ENCODE measurements at regions not wholly inside any gene's neighbourhood (a gene's known extent, or its start where the extent isn't known, plus 50 kb on each side); places are given as distances from the start of the nearest gene placed in this dataset.

- no peak overlapping the region for H3K27ac ChIP-seq (ENCODE audit: extremely low read length, insufficient read depth, low read length)
- H3K4me2 ChIP-seq (ENCODE audit: low read depth, low read length), result no peak overlapping the region
- BruUV-seq (replicated peaks), result no TSS peak
- TF ChIP-seq HOXA3 (CRISPR knock-in tag; IDR thresholded peaks at IDR 0.05), result no peak
- TF ChIP-seq ZNF761 (CRISPR knock-in tag; conservative IDR thresholded peaks at IDR 0.05), result no peak
- TF ChIP-seq ZSCAN20 (CRISPR knock-in tag; IDR thresholded peaks at IDR 0.05; ENCODE audit: borderline replicate concordance), result no peak
- no peak for TF ChIP-seq REPIN1 (CRISPR knock-in tag; IDR thresholded peaks at IDR 0.05; ENCODE audit: borderline replicate concordance, low read depth)
- no peak for TF ChIP-seq PAX8 (CRISPR knock-in tag; IDR thresholded peaks at IDR 0.05; ENCODE audit: borderline replicate concordance)
- TF ChIP-seq ZNF224 (CRISPR knock-in tag; IDR thresholded peaks at IDR 0.05), result no peak
- no peak for TF ChIP-seq HDAC2 (CRISPR knock-in tag; IDR thresholded peaks at IDR 0.05)
- TF ChIP-seq ZNF18 (CRISPR knock-in tag; IDR thresholded peaks at IDR 0.05; ENCODE audit: insufficient replicate concordance), result no peak
- H4K20me1 ChIP-seq (ENCODE audit: insufficient read depth, low read length), result no peaks in the 10 kb centered on the region
- no peak overlapping the region for H3K9ac ChIP-seq (ENCODE audit: insufficient read depth, low read depth, low read length)
- in situ Hi-C loops (cut with HindIII; ENCODE audit: extremely low pct_ligation_motif_present, low pct_unique_long_range_greater_than_20kb), result no loop called here
- H3K4me1 ChIP-seq (ENCODE audit: insufficient read depth, low read length), result no peaks in the 10 kb centered on the region; the same call in 1 of the 2 replicates
- CTCF ChIA-PET (ENCODE audit: low intra/inter-chr PET ratio, low total read pairs), result no interaction called here
- H3K79me2 ChIP-seq (ENCODE audit: insufficient read depth, low read length), result no peaks in the 10 kb centered on the region
- no peak for DNase-seq (ENCODE audit: low spot score)
- H3K27me3 ChIP-seq (ENCODE audit: control insufficient read depth in 1 of 2, insufficient read depth in 2 of 2, low read length in 2 of 2), result no peaks in the 10 kb centered on the region
- no peak overlapping the region for H2AFZ ChIP-seq (ENCODE audit: low read length)
- FAIRE-seq, result no peak
- no peaks in the 10 kb centered on the region for H3K36me3 ChIP-seq (replicated peaks in 1 of 2; ENCODE audit: control insufficient read depth in 1 of 2, insufficient read depth in 2 of 2, low read length in 2 of 2)
- WGBS (ENCODE audit: low lambda C conversion rate), result 65% methylated on average over 3 of the region's 3 CpGs
- H3K4me3 ChIP-seq (replicated peaks in 1 of 3; ENCODE audit: insufficient read depth in 1 of 3, low read depth in 2 of 3, low read length in 3 of 3), result no peak overlapping the region
- POLR2A ChIA-PET, result interaction anchor here (1.4 kb wide), 1 partner anchor 10 kb away, joined by 3 read pairs; no protein-coding TSS in a partner anchor
- no peaks in the 10 kb centered on the region for H3K9me3 ChIP-seq (ENCODE audit: low read length)
- intact Hi-C loops (cut with micrococcal nuclease; ENCODE audit: unreplicated experiment), result no loop called here
- ATAC-seq, result no peak
Observed at GRCh38 chr1:55708781-55709180, 493.6 kb upstream of the USP24 start.

- no peak overlapping the region for H3K4me3 ChIP-seq (replicated peaks in 1 of 3; ENCODE audit: insufficient read depth in 1 of 3, low read depth in 2 of 3, low read length in 3 of 3)
- POLR2A ChIA-PET, result no interaction called here
- in situ Hi-C loops (cut with HindIII; ENCODE audit: extremely low pct_ligation_motif_present, low pct_unique_long_range_greater_than_20kb) (no loop called here), intact Hi-C loops (cut with micrococcal nuclease; ENCODE audit: unreplicated experiment) (no loop called here)
- H3K27ac ChIP-seq (ENCODE audit: extremely low read length, insufficient read depth, low read length), result no peak overlapping the region
- no peak for TF ChIP-seq KDM3A (CRISPR knock-in tag; IDR thresholded peaks at IDR 0.05; ENCODE audit: low read depth)
- no peak for TF ChIP-seq HCFC1 (IDR thresholded peaks at IDR 0.05; ENCODE audit: low read depth, low read length)
- TF ChIP-seq ZNF564 (CRISPR knock-in tag; IDR thresholded peaks at IDR 0.05), result no peak
- no peak for TF ChIP-seq FOSL1 (CRISPR knock-in tag; IDR thresholded peaks at IDR 0.05; ENCODE audit: borderline replicate concordance)
- no peak for TF ChIP-seq ZNF614 (CRISPR knock-in tag; IDR thresholded peaks at IDR 0.05; ENCODE audit: borderline replicate concordance)
- no peak for TF ChIP-seq ZNF800 (CRISPR knock-in tag; IDR thresholded peaks at IDR 0.05)
- TF ChIP-seq ZNF329 (CRISPR knock-in tag; IDR thresholded peaks at IDR 0.05; ENCODE audit: low read depth), result no peak
- CTCF ChIA-PET (ENCODE audit: low intra/inter-chr PET ratio, low total read pairs), result no interaction called here
- no peaks in the 10 kb centered on the region; the same call in 1 of the 2 replicates for H3K4me1 ChIP-seq (ENCODE audit: insufficient read depth, low read length)
- no peaks in the 10 kb centered on the region for H3K9me3 ChIP-seq (ENCODE audit: low read length)
- no peak overlapping the region for H3K4me2 ChIP-seq (ENCODE audit: low read depth, low read length)
- DNase-seq (ENCODE audit: low spot score) (no peak), FAIRE-seq (no peak), ATAC-seq (no peak)
- no peaks in the 10 kb centered on the region for H3K27me3 ChIP-seq (ENCODE audit: control insufficient read depth in 1 of 2, insufficient read depth in 2 of 2, low read length in 2 of 2)
- no peaks in the 10 kb centered on the region for H3K79me2 ChIP-seq (ENCODE audit: insufficient read depth, low read length)
- no peak overlapping the region for H2AFZ ChIP-seq (ENCODE audit: low read length)
- no peak overlapping the region for H3K9ac ChIP-seq (ENCODE audit: insufficient read depth, low read depth, low read length)
- no peaks in the 10 kb centered on the region for H4K20me1 ChIP-seq (ENCODE audit: insufficient read depth, low read length)
- WGBS (ENCODE audit: low lambda C conversion rate), result 0% methylated on average over 2 of the region's 2 CpGs
- no TSS peak for BruUV-seq (replicated peaks)
- no peaks in the 10 kb centered on the region for H3K36me3 ChIP-seq (replicated peaks in 1 of 2; ENCODE audit: control insufficient read depth in 1 of 2, insufficient read depth in 2 of 2, low read length in 2 of 2)
Observed at GRCh38 chr1:55707846-55708245, 492.7 kb upstream of the USP24 start.
